GM12891 (cell line): ENCODE measurements at regions not wholly inside any gene's neighbourhood (a gene's known extent, or its start where the extent isn't known, plus 50 kb on each side); places are given as distances from the start of the nearest gene placed in this dataset.
A peak's percentile ranks its signal among the peaks of the same experiment; 100 is the strongest.

Experiments
- PAX5 ChIP-seq: IDR thresholded peaks from 2 replicates; pipeline ENCODE4 v1.6.1; 2011; ENCODE audit warnings: low read length, moderate library complexity, mild to moderate bottlenecking; ENCODE audit not compliant: insufficient read depth, severe bottlenecking
- POLR2A ChIP-seq: IDR thresholded peaks from 2 replicates; pipeline ENCODE4 v1.6.1; 2011; ENCODE audit warnings: low read depth, low read length, control low read depth
- POLR2AphosphoS5 ChIP-seq: IDR thresholded peaks from 2 replicates; pipeline ENCODE4 v1.6.1; 2011; ENCODE audit warnings: low read depth, low read length, control low read depth
- POU2F2 ChIP-seq: IDR thresholded peaks from 2 replicates; pipeline ENCODE4 v1.6.1; 2011; ENCODE audit warnings: low read depth, mild to moderate bottlenecking, control low read depth, low read length, moderate library complexity
- SPI1 ChIP-seq: IDR thresholded peaks from 2 replicates; pipeline ENCODE4 v1.6.1; 2011; ENCODE audit warnings: low read depth, low read length, control low read depth
- TAF1 ChIP-seq: IDR thresholded peaks from 2 replicates; pipeline ENCODE4 v1.6.1; 2011; ENCODE audit warnings: low read depth, low read length, control low read depth

GRCh38 chr6:8683204-8683603, 247.9 kb upstream of the SLC35B3 start:
- no peak for TF ChIP-seq POLR2A
- TF ChIP-seq TAF1: no peak
- no peak for TF ChIP-seq POLR2AphosphoS5
- no peak for TF ChIP-seq POU2F2
- no peak for TF ChIP-seq PAX5
- TF ChIP-seq SPI1: peak; percentile 75
